Mucosa of rectum (tissue), 2 donors: ENCODE measurements at regions not wholly inside any gene's neighbourhood (a gene's known extent, or its start where the extent isn't known, plus 50 kb on each side); places are given as distances from the start of the nearest gene placed in this dataset.

Source experiments
- H3K27ac ChIP-seq, 2 donors: one replicate each; pipeline ENCODE4 v1.7.0; 2013; ENCODE audit warnings: inconsistent platforms in 2 of 2, low read depth in 2 of 2, low read length in 2 of 2
- H3K27me3 ChIP-seq, 2 donors: one replicate each; pipeline ENCODE4 v1.7.0; 2013; ENCODE audit warnings: low read length in 2 of 2; ENCODE audit not compliant: control insufficient read depth in 2 of 2, insufficient read depth in 2 of 2
- H3K36me3 ChIP-seq, 2 donors: one replicate each; pipeline ENCODE4 v1.7.0; 2013; ENCODE audit warnings: low read length in 2 of 2; ENCODE audit not compliant: control insufficient read depth in 2 of 2, insufficient read depth in 2 of 2
- H3K4me1 ChIP-seq, 2 donors: one replicate each; pipeline ENCODE4 v1.7.0; 2013; ENCODE audit warnings: low read length in 2 of 2, mild to moderate bottlenecking in 1 of 2; ENCODE audit not compliant: control insufficient read depth in 2 of 2, insufficient read depth in 2 of 2
- H3K4me3 ChIP-seq, 2 donors: one replicate each; pipeline ENCODE4 v1.7.0; 2013; ENCODE audit warnings: low read length in 2 of 2
- H3K9ac ChIP-seq, 2 donors: one replicate each; pipeline ENCODE4 v1.7.0; 2013; ENCODE audit warnings: low read length in 2 of 2, low read depth in 1 of 2, mild to moderate bottlenecking in 1 of 2
- H3K9me3 ChIP-seq, 2 donors: one replicate each; pipeline ENCODE4 v1.7.0; 2013; ENCODE audit warnings: low read length in 2 of 2; ENCODE audit not compliant: control insufficient read depth in 2 of 2
- donor health status: healthy.
- donor health status: Normal muscosa, but diverticular disease.

DNA sequence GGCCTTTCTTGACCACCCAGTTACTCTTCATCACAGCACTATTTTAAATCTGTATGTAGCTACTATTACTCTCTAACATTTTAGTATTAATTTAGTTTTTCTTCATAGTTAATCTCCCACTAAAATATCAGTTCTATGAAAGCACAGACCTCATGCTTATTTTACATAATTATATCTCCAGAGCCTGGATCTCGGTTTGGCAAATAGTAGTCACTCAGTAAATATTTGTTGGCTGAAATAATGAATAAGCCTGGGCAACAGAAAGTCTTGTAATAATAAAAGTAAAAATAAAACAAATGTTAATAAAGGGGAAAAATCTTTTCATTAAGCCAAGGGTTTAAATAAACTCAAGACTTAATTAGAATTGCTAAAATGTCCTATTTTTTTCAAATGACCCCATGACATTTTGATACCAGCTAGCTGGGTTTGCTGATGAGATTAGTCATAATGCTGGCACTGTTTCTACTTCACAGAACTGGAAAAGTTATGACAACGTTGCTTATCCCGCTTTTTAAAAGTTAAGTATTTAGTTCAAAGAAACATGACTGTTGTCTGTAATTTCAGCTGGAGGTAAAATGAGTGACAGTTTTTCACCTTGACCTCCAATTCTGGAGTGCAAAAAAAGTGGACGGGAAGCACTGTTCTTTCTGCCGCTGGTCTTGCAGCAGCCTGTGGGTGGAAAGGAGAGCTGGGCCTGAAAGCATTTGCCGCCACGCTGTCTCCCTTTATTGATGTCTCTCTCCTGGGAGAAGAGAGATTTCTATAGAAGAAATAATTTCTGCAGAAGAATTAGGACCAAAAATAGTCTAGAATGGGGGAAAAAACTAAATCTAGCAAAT is 85.2 kb upstream of the SPATA13 start:
- Histone ChIP-seq H3K4me3 (no peak overlapping the region), H3K9me3 (no peaks in the 10 kb centered on the region), H3K36me3 (no peaks in the 10 kb centered on the region), H3K9ac (no peak overlapping the region), H3K27me3 (no peaks in the 10 kb centered on the region), H3K27ac (peak overlapping the region; percentile 0 to 25), H3K4me1 (peaks cover 6 to 11% of the 10 kb centered on the region in 2 donors)

DNA sequence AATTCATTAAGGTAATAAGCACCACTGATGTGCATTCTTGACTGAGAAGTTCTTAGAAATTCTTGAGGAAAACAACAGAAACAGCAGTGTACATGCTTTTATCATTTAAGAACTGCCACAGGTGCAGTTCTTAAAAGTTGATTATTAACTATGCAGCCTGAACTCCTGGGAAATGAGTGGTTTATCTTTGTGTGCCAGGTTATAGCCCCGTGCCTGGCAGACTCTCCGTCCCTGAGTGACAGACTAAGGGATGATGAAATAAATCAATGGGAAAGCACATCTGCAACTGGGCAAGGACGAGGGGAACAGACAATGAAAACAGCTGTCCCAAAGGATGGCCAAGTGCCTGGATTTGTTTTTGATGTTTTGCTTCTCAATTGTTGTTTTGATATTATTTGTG is 84.4 kb upstream of the SPATA13 start:
- Histone ChIP-seq H3K27ac (peak overlapping the region; percentile 0 to 25), H3K9ac (peak overlapping the region in 1 of 2 donors; percentile 23), H3K4me1 (peaks cover 6 to 11% of the 10 kb centered on the region in 2 donors), H3K4me3 (peak overlapping the region; percentile 53 to 54), H3K36me3 (no peaks in the 10 kb centered on the region), H3K27me3 (no peaks in the 10 kb centered on the region), H3K9me3 (no peaks in the 10 kb centered on the region)

- peaks cover 6 to 11% of the 10 kb centered on the region in 2 donors for H3K4me1 ChIP-seq
- H3K4me3 ChIP-seq: peak overlapping the region; percentile 53 to 54
- no peaks in the 10 kb centered on the region for H3K36me3 ChIP-seq
- no peak overlapping the region for H3K27ac ChIP-seq
- no peaks in the 10 kb centered on the region for H3K27me3 ChIP-seq
- H3K9me3 ChIP-seq: no peaks in the 10 kb centered on the region
- H3K9ac ChIP-seq: peak overlapping the region in 1 of 2 donors; percentile 23
Measured at GRCh38 chr13:24076636-24077035, 83.9 kb upstream of the SPATA13 start.

- Histone ChIP-seq H3K4me3 (no peak overlapping the region), H3K27ac (no peak overlapping the region), H3K27me3 (no peaks in the 10 kb centered on the region), H3K9ac (no peak overlapping the region), H3K36me3 (no peaks in the 10 kb centered on the region), H3K9me3 (no peaks in the 10 kb centered on the region), H3K4me1 (peaks cover 5 to 6% of the 10 kb centered on the region in 2 donors)
Measured at GRCh38 chr13:24080134-24080533, 80.4 kb upstream of the SPATA13 start.

GRCh38 chr13:24081387-24081786 is 79.1 kb upstream of the SPATA13 start:
- H3K36me3 ChIP-seq: no peaks in the 10 kb centered on the region
- no peak overlapping the region for H3K4me3 ChIP-seq
- no peak overlapping the region for H3K9ac ChIP-seq
- no peaks in the 10 kb centered on the region for H3K27me3 ChIP-seq
- no peak overlapping the region for H3K27ac ChIP-seq
- peaks cover 3 to 5% of the 10 kb centered on the region in 2 donors for H3K4me1 ChIP-seq
- no peaks in the 10 kb centered on the region for H3K9me3 ChIP-seq

- no peaks in the 10 kb centered on the region for H3K9me3 ChIP-seq
- no peaks in the 10 kb centered on the region for H3K36me3 ChIP-seq
- H3K27ac ChIP-seq: no peak overlapping the region
- peaks cover 4 to 8% of the 10 kb centered on the region in 2 donors for H3K4me1 ChIP-seq
- H3K27me3 ChIP-seq: no peaks in the 10 kb centered on the region
- no peak overlapping the region for H3K4me3 ChIP-seq
- no peak overlapping the region for H3K9ac ChIP-seq
Measured at GRCh38 chr13:24083141-24083540, 77.4 kb upstream of the SPATA13 start.

DNA sequence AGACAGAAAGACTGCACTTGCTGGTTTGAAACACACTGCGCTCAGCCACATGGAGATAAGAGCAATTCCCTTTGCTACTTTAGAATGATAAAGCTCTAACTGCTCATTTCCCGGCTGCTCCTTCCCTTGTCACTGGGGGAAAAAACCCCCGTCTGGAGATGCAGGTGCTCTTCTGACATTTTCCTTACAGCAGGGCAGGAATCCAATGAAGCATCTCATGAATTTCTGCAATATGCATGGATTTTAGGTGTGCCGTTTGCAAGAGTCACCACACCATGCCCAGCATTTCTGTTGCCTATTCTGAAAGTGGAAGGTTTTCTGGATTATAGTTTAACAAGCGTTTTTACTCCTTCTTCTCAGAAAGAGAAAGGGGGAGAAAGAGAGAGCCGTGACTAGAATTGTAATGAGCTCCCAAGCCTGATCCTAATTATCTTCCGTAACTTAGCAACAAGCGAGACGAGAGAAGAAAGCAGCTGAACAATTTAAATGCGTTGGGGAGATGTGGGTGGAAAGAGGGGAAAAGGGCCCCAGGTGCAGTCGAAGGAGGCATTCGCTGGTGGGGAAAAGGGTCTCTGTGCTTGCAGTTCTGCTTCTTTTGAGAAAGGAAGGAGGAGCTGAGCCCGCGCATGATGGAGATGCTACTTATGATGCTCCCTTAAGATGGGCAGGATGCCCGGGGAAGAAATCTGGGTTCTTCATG is 76.6 kb upstream of the SPATA13 start:
- Histone ChIP-seq H3K27ac (no peak overlapping the region), H3K36me3 (no peaks in the 10 kb centered on the region), H3K4me3 (no peak overlapping the region), H3K27me3 (no peaks in the 10 kb centered on the region), H3K9me3 (no peaks in the 10 kb centered on the region), H3K4me1 (peaks cover 4 to 8% of the 10 kb centered on the region in 2 donors), H3K9ac (no peak overlapping the region)

DNA sequence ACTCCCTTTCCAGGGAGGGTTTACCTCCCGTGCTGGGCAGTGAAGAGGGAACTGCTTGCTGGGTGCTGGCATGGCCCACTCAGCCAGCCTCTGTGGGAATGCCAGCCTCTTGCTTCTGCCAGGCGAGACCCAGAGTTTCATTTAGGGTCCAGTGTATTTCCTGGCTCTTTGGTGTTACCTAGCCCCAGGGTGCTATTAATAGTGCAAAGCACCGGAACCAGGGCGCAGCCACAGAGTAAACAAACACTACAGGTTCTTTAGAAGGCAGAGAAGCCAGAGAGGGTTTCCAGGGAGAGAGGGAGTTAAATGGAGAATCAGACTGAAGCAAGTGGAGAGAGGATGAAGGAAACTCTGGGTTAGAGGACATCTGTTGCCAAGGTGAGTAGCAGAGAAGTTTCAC is 74.9 kb upstream of the SPATA13 start:
- Histone ChIP-seq H3K27ac (no peak overlapping the region), H3K4me3 (no peak overlapping the region), H3K4me1 (peaks cover 4 to 8% of the 10 kb centered on the region in 2 donors), H3K27me3 (no peaks in the 10 kb centered on the region), H3K9ac (no peak overlapping the region), H3K9me3 (no peaks in the 10 kb centered on the region), H3K36me3 (no peaks in the 10 kb centered on the region)

- Histone ChIP-seq H3K36me3 (no peaks in the 10 kb centered on the region), H3K9me3 (no peaks in the 10 kb centered on the region), H3K4me3 (no peak overlapping the region), H3K27me3 (no peaks in the 10 kb centered on the region), H3K9ac (no peak overlapping the region), H3K27ac (no peak overlapping the region), H3K4me1 (peaks cover 4 to 8% of the 10 kb centered on the region in 2 donors)
Measured at GRCh38 chr13:24086642-24087041, 73.9 kb upstream of the SPATA13 start.

DNA sequence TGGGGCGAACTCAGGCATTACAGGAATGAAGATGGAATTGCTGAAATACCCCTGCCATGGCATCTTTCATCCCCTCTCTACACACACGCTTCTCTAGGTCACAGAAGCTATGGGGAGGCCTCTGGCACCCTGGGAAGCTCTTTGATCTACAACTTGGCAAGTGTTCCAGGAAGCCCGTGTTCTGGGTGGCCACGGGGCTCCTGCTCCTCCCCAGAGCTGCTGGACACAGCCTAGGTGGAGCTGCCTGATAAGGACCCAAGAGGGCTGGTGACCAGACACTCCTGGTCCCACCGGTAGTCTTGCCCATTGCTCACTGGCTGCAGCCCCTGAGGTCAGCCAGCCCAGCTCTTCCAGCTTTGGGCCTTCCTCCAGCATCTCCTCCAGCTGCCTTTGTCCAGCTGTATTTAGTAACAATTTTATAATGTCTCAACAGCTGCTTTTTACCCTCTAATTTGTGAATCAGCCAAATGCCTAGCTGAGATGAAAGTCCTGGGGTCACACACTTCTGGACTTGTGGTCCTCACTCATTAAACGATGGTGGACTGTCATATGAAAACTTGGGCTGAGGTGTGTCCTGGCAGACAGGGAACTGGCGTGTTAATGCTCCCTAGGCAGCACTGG is 72.8 kb upstream of the SPATA13 start:
- Histone ChIP-seq H3K36me3 (no peaks in the 10 kb centered on the region), H3K9me3 (no peaks in the 10 kb centered on the region), H3K27ac (no peak overlapping the region), H3K27me3 (no peaks in the 10 kb centered on the region), H3K4me3 (no peak overlapping the region), H3K9ac (no peak overlapping the region), H3K4me1 (peaks cover 4 to 8% of the 10 kb centered on the region in 2 donors)
